ENCODE measurements at regions not wholly inside any gene's neighbourhood (a gene's known extent, or its start where the extent isn't known, plus 50 kb on each side); places are given as distances from the start of the nearest gene placed in this dataset.

DNA sequence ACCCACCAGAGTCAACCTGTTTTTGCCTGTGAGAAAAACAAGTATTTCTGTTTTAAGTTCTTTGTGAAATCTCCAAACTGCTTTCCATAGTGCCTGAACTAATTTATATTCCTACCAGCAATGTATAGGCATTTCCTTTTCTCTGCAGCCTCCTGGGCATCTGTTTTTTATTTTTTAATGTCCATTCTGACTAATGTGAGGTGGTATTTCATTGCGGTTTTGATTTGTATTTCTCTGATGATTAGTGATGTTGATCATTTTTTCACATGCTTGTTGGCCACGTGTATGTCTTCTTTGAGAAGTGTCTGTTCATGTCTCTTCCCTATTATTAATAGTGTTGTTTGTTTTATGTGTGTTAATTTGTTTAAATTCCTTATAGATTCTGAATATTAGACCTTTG is 820.5 kb downstream of the MCTP2 start:
- TF ChIP-seq, protein P1, sequence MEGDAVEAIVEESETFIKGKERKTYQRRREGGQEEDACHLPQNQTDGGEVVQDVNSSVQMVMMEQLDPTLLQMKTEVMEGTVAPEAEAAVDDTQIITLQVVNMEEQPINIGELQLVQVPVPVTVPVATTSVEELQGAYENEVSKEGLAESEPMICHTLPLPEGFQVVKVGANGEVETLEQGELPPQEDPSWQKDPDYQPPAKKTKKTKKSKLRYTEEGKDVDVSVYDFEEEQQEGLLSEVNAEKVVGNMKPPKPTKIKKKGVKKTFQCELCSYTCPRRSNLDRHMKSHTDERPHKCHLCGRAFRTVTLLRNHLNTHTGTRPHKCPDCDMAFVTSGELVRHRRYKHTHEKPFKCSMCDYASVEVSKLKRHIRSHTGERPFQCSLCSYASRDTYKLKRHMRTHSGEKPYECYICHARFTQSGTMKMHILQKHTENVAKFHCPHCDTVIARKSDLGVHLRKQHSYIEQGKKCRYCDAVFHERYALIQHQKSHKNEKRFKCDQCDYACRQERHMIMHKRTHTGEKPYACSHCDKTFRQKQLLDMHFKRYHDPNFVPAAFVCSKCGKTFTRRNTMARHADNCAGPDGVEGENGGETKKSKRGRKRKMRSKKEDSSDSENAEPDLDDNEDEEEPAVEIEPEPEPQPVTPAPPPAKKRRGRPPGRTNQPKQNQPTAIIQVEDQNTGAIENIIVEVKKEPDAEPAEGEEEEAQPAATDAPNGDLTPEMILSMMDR (IDR thresholded peaks at IDR 0.05), result no peak
- Histone ChIP-seq H3K9me3 (peaks cover 11% of the 10 kb centered on the region), H3K27ac (no peak overlapping the region), H3K27me3 (no peaks in the 10 kb centered on the region), H3K4me3 (no peak overlapping the region), H3K36me3 (no peaks in the 10 kb centered on the region), H3K4me1 (no peaks in the 10 kb centered on the region)
- intact Hi-C loops (cut with DNase I), result no loop called here
- DNase-seq, result no peak
- ATAC-seq, result no peak

- intact Hi-C loops (cut with DNase I), result no loop called here
- H3K27me3 ChIP-seq, result no peaks in the 10 kb centered on the region
- no peaks in the 10 kb centered on the region for H3K4me1 ChIP-seq
- no peak overlapping the region for H3K4me3 ChIP-seq
- DNase-seq (no peak), ATAC-seq (no peak)
- TF ChIP-seq, protein P1 (IDR thresholded peaks at IDR 0.05), result no peak
- H3K36me3 ChIP-seq, result no peaks in the 10 kb centered on the region
- no peak overlapping the region for H3K27ac ChIP-seq
- H3K9me3 ChIP-seq, result no peaks in the 10 kb centered on the region
These were observed 828.1 kb downstream of the MCTP2 start for GRCh38 chr15:95059346-95059905.

GRCh38 chr15:95068701-95069521 is 837.5 kb downstream of the MCTP2 start:
- H3K27me3 ChIP-seq, result no peaks in the 10 kb centered on the region
- ATAC-seq, result no peak
- intact Hi-C loops (cut with DNase I), result no loop called here
- H3K27ac ChIP-seq, result no peak overlapping the region
- H3K4me1 ChIP-seq, result no peaks in the 10 kb centered on the region
- H3K9me3 ChIP-seq, result no peaks in the 10 kb centered on the region
- no peaks in the 10 kb centered on the region for H3K36me3 ChIP-seq
- H3K4me3 ChIP-seq, result no peak overlapping the region
- TF ChIP-seq, protein P1 (IDR thresholded peaks at IDR 0.05), result no peak
- DNase-seq, result no peak

DNA sequence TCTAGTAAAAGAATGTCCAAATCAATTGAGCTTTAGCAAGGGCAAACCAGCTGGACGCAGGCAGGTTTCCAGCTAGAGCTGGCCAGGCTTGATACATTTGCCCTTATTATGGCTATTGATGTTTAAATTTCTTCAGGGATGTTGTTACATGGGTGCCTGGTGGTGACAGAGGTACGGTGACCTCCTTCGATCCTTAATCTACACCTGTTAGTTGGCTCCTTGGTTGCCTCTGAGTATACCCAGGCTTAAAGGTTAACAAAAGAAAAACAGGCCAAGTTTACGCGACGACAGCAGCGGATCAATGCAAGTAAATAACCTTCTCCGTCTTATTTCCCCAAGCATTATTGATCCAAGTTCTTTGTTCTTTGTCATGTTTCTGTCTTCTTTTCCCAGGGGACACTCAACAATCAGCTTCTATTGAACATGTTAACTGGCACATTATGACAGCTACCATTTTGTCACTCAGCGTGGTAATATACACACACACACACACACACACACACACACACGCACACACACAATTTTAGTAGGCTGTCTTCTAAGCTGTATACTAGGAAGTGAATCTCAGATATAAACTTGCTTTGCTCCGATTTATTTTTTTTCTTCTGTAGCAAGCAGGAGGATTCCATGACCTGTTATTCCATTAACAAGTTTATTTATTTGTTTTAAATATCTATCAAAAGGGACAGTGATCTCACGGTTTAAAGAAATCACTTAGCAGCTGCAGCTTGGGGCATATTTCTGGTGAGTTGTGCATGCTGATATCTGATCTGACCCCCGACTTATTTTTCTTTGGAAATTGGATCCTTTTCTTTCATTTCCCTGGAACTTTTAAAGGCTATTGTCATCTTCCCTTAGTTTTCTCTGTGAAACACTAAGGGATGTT is 844.7 kb downstream of the MCTP2 start:
- DNase-seq (no peak), ATAC-seq (no peak)
- H3K4me3 ChIP-seq, result no peak overlapping the region
- intact Hi-C loops (cut with DNase I), result no loop called here
- TF ChIP-seq, protein P1 (IDR thresholded peaks at IDR 0.05), result no peak
- no peaks in the 10 kb centered on the region for H3K9me3 ChIP-seq
- no peaks in the 10 kb centered on the region for H3K36me3 ChIP-seq
- no peak overlapping the region for H3K27ac ChIP-seq
- no peaks in the 10 kb centered on the region for H3K4me1 ChIP-seq
- no peaks in the 10 kb centered on the region for H3K27me3 ChIP-seq

DNA sequence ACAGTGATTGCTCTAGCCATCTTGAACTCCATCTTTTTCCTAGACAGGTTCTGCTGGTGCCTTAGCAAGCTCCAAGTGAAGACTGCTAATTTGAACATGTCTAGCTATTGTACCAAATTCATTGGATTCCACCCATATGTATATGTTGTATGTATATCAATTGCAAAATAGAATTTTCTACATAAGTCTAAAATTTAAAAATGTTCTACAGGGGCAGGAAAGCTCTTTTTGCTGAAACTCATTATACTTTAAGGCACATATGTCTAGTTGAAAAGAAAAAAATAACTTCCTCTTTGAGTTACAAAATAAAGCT is 845.3 kb downstream of the MCTP2 start:
- H3K4me1 ChIP-seq, result no peaks in the 10 kb centered on the region
- H3K36me3 ChIP-seq, result no peaks in the 10 kb centered on the region
- no peak overlapping the region for H3K4me3 ChIP-seq
- ATAC-seq (no peak), DNase-seq (no peak)
- no peaks in the 10 kb centered on the region for H3K9me3 ChIP-seq
- TF ChIP-seq, protein P1 (IDR thresholded peaks at IDR 0.05), result no peak
- intact Hi-C loops (cut with DNase I), result no loop called here
- no peak overlapping the region for H3K27ac ChIP-seq
- H3K27me3 ChIP-seq, result no peaks in the 10 kb centered on the region
